IMR-90 (cell line): ENCODE measurements at regions not wholly inside any gene's neighbourhood (a gene's known extent, or its start where the extent isn't known, plus 50 kb on each side); places are given as distances from the start of the nearest gene placed in this dataset.

ENCODE experiments used
- ATAC-seq: fragments of 200-7000 bp; cut with Tn5 transposase; 2 replicates; pipeline ENCODE4 v1.9.1; 2020; ENCODE audit warnings: low read depth, mild to moderate bottlenecking, moderate library complexity
- BruUV-seq: library from RNA; stranded (reverse); fragments of 400-500 nt; replicated peaks from 2 replicates; lab custom pipeline; 2021; lab: Mats Ljungman, UMichigan
- CTCF ChIA-PET: fragments of 300-600 bp; formaldehyde crosslinking; extraction: SDS; loops from one replicate; lab custom pipeline; 2021; ENCODE audit warnings: antibody characterized with exemption; lab: Yijun Ruan, JAX
- POLR2A ChIA-PET: fragments of 300-600 bp; sonication (Branson Sonifier 250); formaldehyde crosslinking; loops from one replicate; lab custom pipeline; 2022; ENCODE audit warnings: antibody characterized with exemption; ENCODE audit not compliant: unreplicated experiment; lab: Charles Lee
- DNase-seq: peaks from one replicate; pipeline ENCODE4 v3.0.0; 2013
- H2AFZ ChIP-seq: replicated peaks from 2 replicates; pipeline ENCODE3; 2013; ENCODE audit warnings: low read length, mild to moderate bottlenecking; ENCODE audit not compliant: poor library complexity
- H2AK5ac ChIP-seq: 2 replicates; pipeline ENCODE4 v1.6.1; 2013; ENCODE audit warnings: low read depth, low read length, inconsistent platforms
- H2AK9ac ChIP-seq: replicated peaks from 2 replicates; pipeline ENCODE3; 2013; ENCODE audit warnings: mild to moderate bottlenecking, low read depth, low read length, moderate library complexity; ENCODE audit not compliant: poor library complexity
- H2BK120ac ChIP-seq: 2 replicates; pipeline ENCODE4 v1.6.1; 2013; ENCODE audit warnings: low read depth, low read length, inconsistent platforms
- H2BK15ac ChIP-seq: 3 replicates; pipeline ENCODE4 v1.6.1; 2013; ENCODE audit warnings: low read depth, low read length, inconsistent platforms
- H2BK20ac ChIP-seq: 2 replicates; pipeline ENCODE4 v1.6.1; 2013; ENCODE audit warnings: low read depth, mild to moderate bottlenecking, inconsistent platforms, low read length, moderate library complexity
- H2BK5ac ChIP-seq: 2 replicates; pipeline ENCODE4 v1.6.1; 2013; ENCODE audit warnings: mild to moderate bottlenecking, low read depth, low read length, inconsistent platforms; ENCODE audit not compliant: poor library complexity, severe bottlenecking
- H3K14ac ChIP-seq: replicated peaks from 2 replicates; pipeline ENCODE4 v1.6.1; 2013; ENCODE audit warnings: low read depth, low read length, inconsistent platforms
- H3K18ac ChIP-seq: 2 replicates; pipeline ENCODE4 v1.6.1; 2013; ENCODE audit warnings: low read depth, low read length, control low read depth
- H3K23ac ChIP-seq: 2 replicates; pipeline ENCODE4 v1.6.1; 2013; ENCODE audit warnings: low read depth, low read length, inconsistent platforms
- H3K27ac ChIP-seq: 2 replicates; pipeline ENCODE4 v1.5.1; 2013; ENCODE audit warnings: mild to moderate bottlenecking, control low read depth, low read length; ENCODE audit not compliant: insufficient read depth
- H3K27me3 ChIP-seq: 2 replicates; pipeline ENCODE4 v1.6.1; 2013; ENCODE audit warnings: low read length; ENCODE audit not compliant: control insufficient read depth, insufficient read depth
- H3K36me3 ChIP-seq: 2 replicates; pipeline ENCODE4 v1.6.1; 2013; ENCODE audit warnings: low read length, mixed read lengths; ENCODE audit not compliant: control insufficient read depth, insufficient read depth
- H3K4ac ChIP-seq: 2 replicates; pipeline ENCODE4 v1.6.1; 2013; ENCODE audit warnings: low read depth, low read length, inconsistent platforms
- H3K4me1 ChIP-seq: 2 replicates; pipeline ENCODE4 v1.6.1; 2013; ENCODE audit warnings: low read length, mixed read lengths; ENCODE audit not compliant: control insufficient read depth, insufficient read depth
- H3K4me2 ChIP-seq: 2 replicates; pipeline ENCODE4 v1.6.1; 2013; ENCODE audit warnings: low read depth, mild to moderate bottlenecking, control low read depth, low read length, moderate library complexity
- H3K4me3 ChIP-seq: 2 replicates; pipeline ENCODE4 v1.5.1; 2013; ENCODE audit warnings: low read depth, mild to moderate bottlenecking, control low read depth, low read length, moderate library complexity; ENCODE audit not compliant: insufficient read depth
- H3K56ac ChIP-seq: 2 replicates; pipeline ENCODE4 v1.6.1; 2013; ENCODE audit warnings: low read length, inconsistent platforms; ENCODE audit not compliant: insufficient read depth; ENCODE audit errors: extremely low read depth
- H3K79me1 ChIP-seq, 2 experiments: 2 replicates each; pipeline ENCODE4 v1.6.1; 2013; ENCODE audit warnings: low read length in 2 of 2, inconsistent platforms in 1 of 2, low read depth in 1 of 2
- H3K9ac ChIP-seq: 2 replicates; pipeline ENCODE4 v1.6.1; 2013; ENCODE audit warnings: low read depth, low read length, control low read depth
- H3K9me1 ChIP-seq: 2 replicates; pipeline ENCODE4 v1.6.1; 2013; ENCODE audit warnings: low read length, inconsistent platforms; ENCODE audit not compliant: insufficient read depth
- H3K9me3 ChIP-seq: 2 replicates; pipeline ENCODE4 v1.6.1; 2013; ENCODE audit warnings: low read length; ENCODE audit not compliant: control insufficient read depth, insufficient read depth
- H4K20me1 ChIP-seq: 2 replicates; pipeline ENCODE4 v1.6.1; 2013; ENCODE audit warnings: low read length, inconsistent platforms; ENCODE audit not compliant: insufficient read depth
- H4K5ac ChIP-seq: 2 replicates; pipeline ENCODE4 v1.6.1; 2013; ENCODE audit warnings: mild to moderate bottlenecking, low read depth, low read length, control low read depth
- H4K8ac ChIP-seq, 2 experiments: 2 replicates each; pipeline ENCODE4 v1.6.1; 2013; ENCODE audit warnings: low read depth in 2 of 2, low read length in 2 of 2, control low read depth in 1 of 2, inconsistent platforms in 1 of 2
- H4K91ac ChIP-seq: 2 replicates; pipeline ENCODE4 v1.6.1; 2013; ENCODE audit warnings: low read depth, low read length, inconsistent platforms; ENCODE audit not compliant: insufficient read depth
- BHLHE40 ChIP-seq: fragments of 150-350 bp; IDR thresholded peaks from 2 replicates; pipeline ENCODE4 v1.6.1; 2016; ENCODE audit warnings: mild to moderate bottlenecking, low read depth, low read length
- CEBPB ChIP-seq: IDR thresholded peaks from 2 replicates; pipeline ENCODE4 v1.6.1; 2012; ENCODE audit warnings: low read depth, low read length, improper control_type of control experiment
- CHD1 ChIP-seq: IDR thresholded peaks from 2 replicates; pipeline ENCODE4 v1.6.1; 2012; ENCODE audit warnings: low read depth, low read length, improper control_type of control experiment
- CTCF ChIP-seq: conservative IDR thresholded peaks from 2 replicates; pipeline ENCODE4 v1.5.1; 2012; ENCODE audit warnings: mild to moderate bottlenecking, low read depth, low read length, improper control_type of control experiment
- ELK1 ChIP-seq: fragments of 150-350 bp; IDR thresholded peaks from 2 replicates; pipeline ENCODE4 v1.6.1; 2016; ENCODE audit warnings: low read depth, mild to moderate bottlenecking, low read length, moderate library complexity, borderline replicate concordance
- FOS ChIP-seq: fragments of 150-350 bp; IDR thresholded peaks from 2 replicates; pipeline ENCODE4 v1.6.1; 2016; ENCODE audit warnings: low read depth, low read length
- MAFK ChIP-seq: IDR thresholded peaks from 2 replicates; pipeline ENCODE4 v1.6.1; 2012; ENCODE audit warnings: low read depth, low read length, improper control_type of control experiment
- MAZ ChIP-seq: IDR thresholded peaks from 2 replicates; pipeline ENCODE4 v1.6.1; 2012; ENCODE audit warnings: low read depth, mild to moderate bottlenecking, low read length, improper control_type of control experiment, moderate library complexity, borderline replicate concordance
- MXI1 ChIP-seq: IDR thresholded peaks from 2 replicates; pipeline ENCODE4 v1.6.1; 2012; ENCODE audit warnings: low read depth, mild to moderate bottlenecking, low read length, moderate library complexity, borderline replicate concordance
- NFE2L2 ChIP-seq: fragments of 150-350 bp; IDR thresholded peaks from 2 replicates; pipeline ENCODE4 v1.6.1; 2016; ENCODE audit warnings: low read depth, mild to moderate bottlenecking, low read length
- POLR2A ChIP-seq: IDR thresholded peaks from 2 replicates; pipeline ENCODE4 v1.6.1; 2012; ENCODE audit warnings: mild to moderate bottlenecking, low read depth, low read length
- RAD21 ChIP-seq: IDR thresholded peaks from 2 replicates; pipeline ENCODE4 v1.6.1; 2012; ENCODE audit warnings: low read length, improper control_type of control experiment
- RCOR1 ChIP-seq: IDR thresholded peaks from 2 replicates; pipeline ENCODE4 v1.6.1; 2012; ENCODE audit warnings: mild to moderate bottlenecking, low read length, improper control_type of control experiment; ENCODE audit not compliant: insufficient replicate concordance
- RFX5 ChIP-seq: IDR thresholded peaks from 2 replicates; pipeline ENCODE4 v1.8.0; 2012; ENCODE audit warnings: low read depth, mild to moderate bottlenecking, low read length, moderate library complexity
- SMC3 ChIP-seq: fragments of 150-350 bp; IDR thresholded peaks from 2 replicates; pipeline ENCODE4 v1.6.1; 2016; ENCODE audit warnings: low read depth, mild to moderate bottlenecking, antibody characterized with exemption, low read length, moderate library complexity
- USF2 ChIP-seq: fragments of 150-350 bp; IDR thresholded peaks from 2 replicates; pipeline ENCODE4 v1.6.1; 2017; ENCODE audit warnings: mild to moderate bottlenecking, antibody characterized with exemption, low read length, low read depth
- WGBS, 2 experiments: methylation state at CpG; one replicate each; pipeline versions ENCODE4 v1.1.5 to v1.1.7; 2013; ENCODE audit warnings: missing lambda C conversion rate in 2 of 2; ENCODE audit not compliant: insufficient read length in 1 of 2; ENCODE audit errors: extremely low coverage in 2 of 2; 5-methylcytosine and 5-hydroxymethylcytosine counted together
- dilution Hi-C: fragments of 300-500 bp; cut with HindIII; formaldehyde crosslinking; loops from one replicate; pipeline ENCODE4 v1.14.3; 2018; ENCODE audit warnings: low sequenced_read_pairs; ENCODE audit not compliant: unreplicated experiment
- in situ Hi-C: fragments of 300-500 bp; cut with MboI; formaldehyde crosslinking; loops from 3 replicates; pipeline ENCODE4 v1.14.3; 2019; ENCODE audit warnings: low sequenced_read_pairs, inconsistent platforms, mixed read lengths
- intact Hi-C: fragments of 100-400 bp; cut with micrococcal nuclease; formaldehyde crosslinking; loops from 2 replicates; pipeline ENCODE4 v1.10.0; 2022

DNA sequence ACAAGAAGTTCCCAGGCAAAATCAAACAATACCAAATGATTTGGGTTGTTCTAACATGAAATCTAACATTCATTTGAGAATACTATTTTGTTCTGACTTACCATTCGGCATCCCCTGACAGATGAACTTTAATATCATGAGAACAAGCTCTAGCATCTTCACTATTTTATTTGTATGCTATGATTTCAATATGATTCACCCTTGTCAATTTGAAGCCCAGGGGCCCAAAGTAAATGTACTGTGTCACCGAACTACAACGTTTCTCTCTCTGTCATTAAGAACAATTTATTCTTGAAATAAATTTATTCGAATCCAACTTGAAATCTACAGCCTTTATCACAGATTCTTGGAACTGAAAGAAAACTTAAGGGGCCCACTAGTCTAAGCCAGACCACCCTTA lies 146.2 kb upstream of the RASSF8 start:
- no peaks in the 10 kb centered on the region for H3K9me1 ChIP-seq
- H2BK20ac ChIP-seq: no peak overlapping the region
- intact Hi-C loops: no loop called here
- H3K9me3 ChIP-seq: peaks cover 2% of the 10 kb centered on the region
- no CpG with 5 or more reads among the region's 4 CpGs for WGBS, 2 experiments
- ChIA-PET POLR2A (no interaction called here), CTCF (no interaction called here)
- H3K27me3 ChIP-seq: no peaks in the 10 kb centered on the region
- H3K9ac ChIP-seq: no peak overlapping the region
- no peak overlapping the region for H4K5ac ChIP-seq
- no peak overlapping the region for H3K4me3 ChIP-seq
- H3K14ac ChIP-seq: no peak overlapping the region
- H4K8ac ChIP-seq: no peak overlapping the region
- no peak overlapping the region for H2AK5ac ChIP-seq
- in situ Hi-C loops: no loop called here
- no peaks in the 10 kb centered on the region; the same call in 1 of the 2 replicates for H3K4me1 ChIP-seq
- H2AFZ ChIP-seq: no peak overlapping the region
- no peak overlapping the region for H3K4ac ChIP-seq
- no peak overlapping the region for H3K23ac ChIP-seq
- H3K36me3 ChIP-seq: no peaks in the 10 kb centered on the region
- H3K4me2 ChIP-seq: no peak overlapping the region
- no peak overlapping the region for H3K27ac ChIP-seq
- H4K91ac ChIP-seq: no peak overlapping the region
- H2BK5ac ChIP-seq: no peak overlapping the region
- H2AK9ac ChIP-seq: no peak overlapping the region
- TF ChIP-seq MXI1 (no peak), MAFK (no peak), SMC3 (no peak), CTCF (no peak), MAZ (no peak), RAD21 (no peak), RCOR1 (no peak), NFE2L2 (no peak), POLR2A (no peak), FOS (no peak), CEBPB (no peak), BHLHE40 (no peak), ELK1 (no peak), USF2 (no peak), RFX5 (no peak), CHD1 (no peak)
- H2BK15ac ChIP-seq: no peak overlapping the region
- no peaks in the 10 kb centered on the region for H4K20me1 ChIP-seq
- dilution Hi-C loops: no loop called here
- no peaks in the 10 kb centered on the region for H3K79me1 ChIP-seq
- H3K18ac ChIP-seq: no peak overlapping the region
- H3K56ac ChIP-seq: no peak overlapping the region
- no peak overlapping the region for H2BK120ac ChIP-seq
- DNase-seq: no peak
- no TSS peak for BruUV-seq
- no peak for ATAC-seq
